HG02571 (cell line): ENCODE measurements at regions not wholly inside any gene's neighbourhood (a gene's known extent, or its start where the extent isn't known, plus 50 kb on each side); places are given as distances from the start of the nearest gene placed in this dataset.

ENCODE experiments used
- ATAC-seq: cut with Tn5 transposase; IDR thresholded peaks from one replicate; pipeline ENCODE4 v1.9.1; 2021; ENCODE audit warnings: mild to moderate bottlenecking, moderate library complexity; ENCODE audit not compliant: unreplicated experiment

DNA sequence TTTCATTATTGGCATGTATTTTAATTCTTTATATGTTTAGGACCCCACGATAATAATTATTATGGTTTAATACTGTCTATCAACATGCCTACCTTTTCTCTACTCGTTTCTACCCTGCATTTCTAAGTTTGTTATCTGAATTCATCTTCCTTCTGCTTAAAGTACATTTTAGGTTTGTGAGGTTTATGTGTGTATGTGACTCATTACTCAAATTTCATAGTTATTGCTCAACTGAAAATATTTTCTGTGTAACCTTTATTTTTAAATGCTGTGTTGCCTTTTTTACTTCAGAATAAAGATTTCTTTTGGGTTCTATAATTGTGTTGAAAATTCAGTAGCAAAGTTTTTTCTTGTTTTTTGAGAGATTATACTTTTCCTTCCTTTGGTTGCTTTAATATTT lies 933.9 kb upstream of the LRRTM1 start:
- ATAC-seq, result no peak

- no peak for ATAC-seq
Measured at GRCh38 chr2:81235601-81236000, 931.0 kb upstream of the LRRTM1 start.

DNA sequence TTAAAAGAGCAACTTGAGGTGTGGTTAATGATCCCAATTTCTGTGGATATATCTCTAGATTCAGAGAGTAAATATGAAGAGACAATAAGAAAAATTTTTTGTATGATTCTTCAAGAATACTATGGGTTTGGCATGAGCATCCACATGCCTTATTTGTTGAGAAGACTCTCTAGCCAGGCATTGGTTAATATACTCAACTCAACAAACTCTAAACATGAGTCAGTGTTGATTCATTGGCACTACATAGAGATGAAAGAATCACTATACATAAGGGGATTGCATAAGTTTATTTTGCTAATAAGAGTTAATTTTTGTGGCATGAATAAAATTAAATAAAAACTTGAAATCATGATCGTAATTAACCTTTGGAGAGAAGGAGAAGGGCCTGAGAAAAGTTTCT lies 930.2 kb upstream of the LRRTM1 start:
- no peak for ATAC-seq

GRCh38 chr2:81225756-81226155 lies 921.2 kb upstream of the LRRTM1 start:
- no peak for ATAC-seq

GRCh38 chr2:81213598-81213997 lies 909.0 kb upstream of the LRRTM1 start:
- ATAC-seq, result no peak

DNA sequence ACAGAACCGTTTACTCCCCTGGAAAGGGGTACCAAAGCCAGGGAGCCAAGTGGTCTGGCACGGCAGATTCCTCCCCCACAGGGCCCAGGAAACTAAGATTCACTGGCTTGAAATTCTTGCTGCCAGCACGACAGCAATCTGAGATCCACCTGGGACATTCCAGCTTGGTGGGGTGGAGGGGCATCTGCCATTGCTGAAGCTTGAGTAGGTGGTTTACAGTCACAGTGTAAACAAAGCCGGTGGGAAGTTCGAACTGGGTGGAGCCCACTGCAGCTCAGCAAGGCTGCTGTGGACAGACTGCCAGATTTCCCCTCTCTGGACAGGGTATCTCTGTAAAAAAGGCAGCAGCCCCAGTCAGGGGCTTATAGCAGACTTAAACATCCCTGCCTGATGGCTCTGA lies 901.7 kb upstream of the LRRTM1 start:
- ATAC-seq, result no peak

DNA sequence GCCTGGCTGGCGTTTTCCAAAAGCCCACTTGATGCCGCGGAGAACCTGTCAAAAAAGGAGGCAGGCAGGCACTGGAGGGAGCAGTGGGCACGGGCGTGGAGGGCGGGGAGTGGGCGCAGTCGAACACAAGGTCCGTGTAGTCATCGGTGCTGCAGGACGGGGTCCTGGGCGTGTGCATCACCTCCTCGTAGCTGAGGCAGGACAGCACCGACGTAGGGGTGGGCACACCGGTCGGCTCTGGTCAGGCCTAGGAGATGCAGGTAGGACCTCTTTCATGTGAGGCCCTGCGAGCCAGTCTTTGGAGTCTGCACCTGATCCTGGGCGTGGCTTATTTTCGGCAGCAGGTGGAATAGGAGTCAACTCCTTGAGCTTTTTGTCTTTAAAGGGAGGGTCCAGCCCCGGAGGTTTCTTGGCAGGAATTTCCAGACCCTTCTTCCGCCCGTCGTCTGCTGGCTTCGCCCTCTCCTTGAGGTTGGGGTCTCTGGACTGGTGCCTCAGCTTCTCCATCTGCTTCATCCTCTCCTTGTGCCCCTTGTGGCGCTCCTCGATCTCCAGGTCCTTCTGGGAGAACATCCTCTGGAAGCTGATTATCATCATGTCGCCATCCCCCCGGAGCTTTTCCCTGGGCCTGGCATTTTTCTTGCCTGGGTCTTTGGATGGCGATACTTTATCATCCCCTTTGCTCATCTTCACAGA lies 892.5 kb upstream of the LRRTM1 start:
- no peak for ATAC-seq

DNA sequence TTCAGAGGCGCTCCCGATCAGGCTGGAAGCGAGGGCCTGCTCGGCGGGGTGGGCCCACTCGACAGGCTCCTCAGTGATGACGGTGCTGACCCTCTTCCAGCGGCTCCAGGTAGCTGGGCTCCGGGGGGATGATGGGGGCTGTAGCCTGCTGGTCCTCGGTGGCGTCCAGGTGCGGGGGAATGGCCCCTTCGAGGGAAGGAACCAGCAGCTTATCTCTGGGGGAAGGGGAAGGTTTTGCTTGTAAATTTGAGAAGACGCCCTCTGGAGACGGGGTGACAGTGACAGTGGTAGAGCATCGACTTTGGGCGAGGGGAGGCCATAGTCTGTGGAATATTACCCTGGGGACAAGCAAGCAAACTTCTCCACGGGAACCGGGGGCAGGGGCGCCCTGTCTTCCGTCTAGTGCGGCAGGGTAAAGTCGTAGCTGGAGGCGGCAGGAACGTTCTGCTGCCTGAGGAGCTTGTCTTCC lies 891.9 kb upstream of the LRRTM1 start:
- ATAC-seq, result no peak

- no peak for ATAC-seq
Measured at GRCh38 chr2:81195774-81196382, 891.3 kb upstream of the LRRTM1 start.

- ATAC-seq, result no peak
Measured at GRCh38 chr2:81195017-81195773, 890.6 kb upstream of the LRRTM1 start.

DNA sequence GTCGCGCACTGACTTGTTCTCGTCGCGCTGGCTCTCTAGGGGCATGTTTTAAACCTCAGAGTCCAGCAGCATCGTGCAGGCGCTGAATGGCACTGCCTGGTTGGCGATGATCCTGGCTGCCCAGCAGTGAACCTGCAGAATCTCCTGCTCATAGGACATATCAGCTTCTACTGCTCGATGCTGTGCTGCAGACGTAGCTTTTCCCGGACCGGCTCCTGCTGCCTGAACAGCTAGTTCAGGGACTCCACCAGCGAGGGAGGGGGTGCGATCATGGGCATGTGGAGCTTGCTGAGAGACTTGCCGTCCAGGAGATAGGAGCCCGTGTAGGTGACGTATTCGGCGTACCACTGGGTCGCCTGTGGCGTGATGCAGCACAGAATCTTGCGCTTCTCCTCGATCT lies 890.0 kb upstream of the LRRTM1 start:
- ATAC-seq, result no peak

DNA sequence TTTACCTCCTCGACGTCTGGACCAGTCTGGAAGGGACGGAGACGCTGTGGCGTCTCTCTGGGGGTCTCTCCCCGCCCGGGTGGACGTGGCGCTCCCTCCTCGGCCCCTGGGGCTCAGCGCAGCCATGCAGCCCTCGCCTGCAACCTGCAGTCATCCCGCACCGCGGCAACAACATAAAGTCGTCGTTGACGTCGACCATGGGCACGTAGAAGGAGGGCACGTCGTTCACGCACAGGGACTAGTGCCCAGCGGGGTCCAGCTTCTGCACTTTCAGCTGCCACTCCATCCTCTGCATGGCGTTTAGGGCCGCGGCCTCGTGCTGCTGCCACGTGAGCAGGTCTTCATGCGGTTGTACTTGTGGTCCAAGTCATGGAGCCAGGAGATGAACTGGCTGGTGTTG lies 889.6 kb upstream of the LRRTM1 start:
- no peak for ATAC-seq

- ATAC-seq, result no peak
Measured at GRCh38 chr2:81181845-81182244, 877.3 kb upstream of the LRRTM1 start.

DNA sequence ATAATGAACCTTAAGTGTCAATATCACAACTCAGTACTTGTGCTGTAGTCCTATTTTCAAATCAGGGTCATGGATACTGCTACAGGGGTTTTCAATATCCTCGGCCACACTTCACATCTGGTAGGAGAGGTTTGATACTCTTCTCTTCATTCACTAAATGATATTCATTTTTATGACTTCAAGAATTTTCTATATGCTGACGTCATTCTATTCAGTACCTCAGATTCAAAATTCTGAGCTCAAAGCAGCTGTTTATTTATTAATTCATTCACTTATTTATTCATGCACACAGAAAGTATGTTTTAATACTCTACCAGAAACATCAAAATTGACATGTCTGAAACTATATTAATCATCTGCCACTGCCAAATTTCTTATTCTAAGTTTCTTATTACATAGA lies 866.9 kb upstream of the LRRTM1 start:
- ATAC-seq, result no peak

- no peak for ATAC-seq
Measured at GRCh38 chr2:81163583-81163982, 859.0 kb upstream of the LRRTM1 start.

GRCh38 chr2:81158505-81158904 lies 854.0 kb upstream of the LRRTM1 start:
- no peak for ATAC-seq

DNA sequence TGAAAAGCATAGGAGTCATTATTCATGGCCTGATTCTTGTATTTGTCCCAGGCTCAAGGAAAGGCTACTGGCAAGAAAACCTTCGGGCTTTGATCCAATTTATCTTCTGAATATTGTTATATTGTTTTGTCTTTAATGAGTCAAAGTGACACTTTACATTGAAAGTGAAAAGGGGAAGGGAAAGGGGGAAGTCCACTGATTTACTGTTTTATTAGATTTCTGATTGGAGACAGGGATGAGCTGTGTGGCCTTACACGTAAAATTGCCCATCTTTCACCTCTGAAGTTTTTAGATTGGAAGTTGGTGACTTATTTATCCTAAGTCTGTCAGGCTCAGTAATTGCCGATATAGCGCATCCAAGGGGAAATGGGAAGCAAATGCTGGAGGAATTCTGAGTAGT lies 843.8 kb upstream of the LRRTM1 start:
- no peak for ATAC-seq

- ATAC-seq, result no peak
Measured at GRCh38 chr2:81136296-81136695, 831.7 kb upstream of the LRRTM1 start.

- ATAC-seq, result no peak
Measured at GRCh38 chr2:81097361-81097760, 792.8 kb upstream of the LRRTM1 start.

DNA sequence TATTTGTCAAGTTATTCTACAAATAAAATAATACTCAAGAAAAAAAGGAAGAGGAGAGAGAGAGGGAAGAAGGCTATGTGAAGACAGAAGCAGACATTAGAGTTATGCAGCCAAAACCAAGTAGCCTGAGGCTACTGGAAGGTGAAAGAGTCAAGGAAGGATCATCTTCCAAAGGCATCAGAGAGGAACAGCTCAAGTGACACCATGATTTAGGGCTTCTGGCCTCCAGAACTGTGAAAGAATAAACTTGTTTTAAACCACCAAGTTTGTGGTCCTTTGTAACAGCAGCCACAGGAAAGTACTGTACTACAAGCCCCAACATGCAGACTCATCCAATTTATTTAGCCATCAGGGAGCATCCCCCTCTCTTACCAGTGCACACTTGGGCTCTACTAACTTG lies 788.5 kb upstream of the LRRTM1 start:
- ATAC-seq, result no peak

- no peak for ATAC-seq
Measured at GRCh38 chr2:81087646-81088045, 783.1 kb upstream of the LRRTM1 start.

GRCh38 chr2:81084101-81084500 lies 779.5 kb upstream of the LRRTM1 start:
- ATAC-seq, result no peak
